B cell (primary cell): ENCODE measurements at regions not wholly inside any gene's neighbourhood (a gene's known extent, or its start where the extent isn't known, plus 50 kb on each side); places are given as distances from the start of the nearest gene placed in this dataset.

Source experiments
- CTCF ChIP-seq: fragments of 200-600 bp; IDR thresholded peaks from one replicate; pipeline ENCODE4 v1.8.0; 2022; ENCODE audit warnings: antibody characterized with exemption, mild to moderate bottlenecking
- EZH2 ChIP-seq: IDR thresholded peaks from 2 replicates; pipeline ENCODE4 v1.6.1; 2012; ENCODE audit warnings: borderline replicate concordance, low read depth, mild to moderate bottlenecking, moderate library complexity, low read length; ENCODE audit not compliant: insufficient read depth, poor library complexity, severe bottlenecking

- TF ChIP-seq EZH2 (no peak), CTCF (no peak)
Observed at GRCh38 chr11:37881741-37882140, 1283.7 kb upstream of the RAG2 start.
